HuH-7 (cell line): ENCODE measurements at regions not wholly inside any gene's neighbourhood (a gene's known extent, or its start where the extent isn't known, plus 50 kb on each side); places are given as distances from the start of the nearest gene placed in this dataset.
A peak's percentile ranks its signal among the peaks of the same experiment; 100 is the strongest.

Experiments
- DNase-seq: peaks from one replicate; pipeline ENCODE4 v3.0.0; 2011; ENCODE audit warnings: low spot score

- no peak for DNase-seq
Observed at GRCh38 chr15:53305101-53305500, 454.4 kb downstream of the WDR72 start.

GRCh38 chr15:53297828-53298227, 461.6 kb downstream of the WDR72 start:
- no peak for DNase-seq

DNA sequence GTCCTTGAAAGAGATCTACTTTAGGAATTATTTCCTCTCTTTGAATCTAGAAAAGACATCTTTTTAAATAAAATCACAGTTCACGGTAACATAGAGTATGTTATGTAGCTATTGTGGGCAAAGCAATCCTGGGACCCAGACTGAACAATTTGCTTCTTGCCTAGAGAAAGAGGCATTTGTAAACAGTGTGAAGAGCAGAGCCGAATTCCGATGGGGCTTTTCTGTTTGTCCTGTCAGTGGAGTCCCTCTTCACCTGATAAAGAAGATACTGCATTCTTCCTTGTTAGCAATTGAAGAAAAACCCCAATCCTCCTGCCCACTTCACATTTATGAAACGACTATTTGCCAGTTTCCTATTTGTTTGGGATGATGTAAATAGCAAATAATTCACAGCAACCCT, 462.9 kb downstream of the WDR72 start:
- no peak for DNase-seq

DNA sequence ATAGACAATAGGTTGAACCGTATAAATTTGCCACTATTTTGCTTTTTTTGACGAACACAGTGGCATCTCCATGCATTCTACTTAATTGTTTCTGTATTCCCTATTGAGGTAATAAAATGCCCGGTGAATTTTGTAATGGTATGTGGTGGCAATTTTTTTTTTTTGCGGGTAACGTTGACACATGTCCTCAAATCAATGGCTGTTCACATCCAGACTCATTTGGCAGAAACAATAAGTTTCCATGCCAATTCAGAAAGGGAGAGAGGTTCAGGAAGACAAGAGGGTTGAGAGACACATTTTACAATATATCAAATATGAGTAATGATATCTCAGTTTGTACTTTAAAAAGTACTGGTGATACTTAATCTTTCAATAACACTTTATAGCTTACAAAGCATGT, 463.9 kb downstream of the WDR72 start:
- no peak for DNase-seq

DNA sequence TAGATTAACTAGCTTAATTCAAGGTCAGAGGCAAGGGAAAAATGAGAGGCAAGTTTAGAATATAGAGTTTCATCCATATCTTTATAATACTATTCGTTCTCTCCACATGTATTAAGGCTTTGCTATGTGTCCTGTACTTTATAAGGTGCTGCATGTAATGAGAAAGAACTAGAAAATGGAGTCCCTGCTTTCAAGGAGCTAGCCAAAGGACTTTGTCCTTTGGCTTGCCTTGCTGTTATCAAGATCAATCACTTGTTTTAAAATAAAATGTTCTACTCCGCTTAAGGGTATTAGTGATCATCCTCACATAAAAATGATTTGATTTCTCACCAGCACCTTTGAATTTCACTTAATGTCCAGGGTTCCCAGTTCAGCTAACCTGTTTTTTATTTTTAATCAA, 470.9 kb downstream of the WDR72 start:
- DNase-seq, result no peak

DNA sequence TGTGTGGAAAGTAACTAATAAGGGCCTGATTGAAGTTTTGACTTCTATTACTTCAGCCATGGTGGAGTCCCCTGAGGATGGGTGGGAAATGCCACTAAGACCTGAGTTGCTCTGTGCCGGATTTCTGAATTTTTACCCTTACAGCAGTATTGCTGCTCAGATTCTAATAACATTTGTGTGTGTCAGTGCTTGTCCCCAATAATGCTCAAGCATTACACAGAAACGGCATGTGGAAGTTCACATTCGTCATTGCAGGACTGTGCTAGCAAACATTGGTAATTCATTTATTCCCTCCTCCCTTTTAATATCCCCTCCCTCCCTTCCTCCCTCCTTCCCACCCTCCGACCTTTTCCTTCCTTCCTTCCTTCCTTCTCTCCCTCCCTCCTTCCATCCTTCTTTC, 484.5 kb upstream of the ONECUT1 start:
- no peak for DNase-seq

- DNase-seq, result no peak
Observed at GRCh38 chr15:53272116-53272515, 482.0 kb upstream of the ONECUT1 start.

- DNase-seq, result no peak
Observed at GRCh38 chr15:53266176-53266575, 476.0 kb upstream of the ONECUT1 start.

DNA sequence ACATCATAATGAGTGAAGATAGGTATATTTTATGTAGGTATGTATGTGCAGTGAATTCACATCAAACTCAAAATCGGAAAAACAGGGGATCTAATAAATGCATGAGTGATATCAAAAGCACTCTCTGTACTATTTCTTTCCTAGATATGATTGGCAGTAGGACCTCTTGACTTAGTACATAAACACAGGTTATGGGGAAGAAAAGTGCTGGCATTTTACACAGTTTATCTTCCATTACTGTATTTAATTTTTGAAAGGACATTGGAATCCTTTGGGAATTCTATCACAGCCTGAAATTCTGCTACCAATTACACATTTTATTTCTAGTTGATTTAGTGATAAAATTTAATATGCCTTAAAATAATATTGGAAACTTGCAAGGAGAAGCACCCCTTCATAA, 470.5 kb upstream of the ONECUT1 start:
- DNase-seq, result no peak

GRCh38 chr15:53256457-53256856, 466.3 kb upstream of the ONECUT1 start:
- DNase-seq, result no peak

GRCh38 chr15:53256043-53256442, 465.9 kb upstream of the ONECUT1 start:
- no peak for DNase-seq

GRCh38 chr15:53251996-53252395, 461.9 kb upstream of the ONECUT1 start:
- peak; percentile 30 for DNase-seq

DNA sequence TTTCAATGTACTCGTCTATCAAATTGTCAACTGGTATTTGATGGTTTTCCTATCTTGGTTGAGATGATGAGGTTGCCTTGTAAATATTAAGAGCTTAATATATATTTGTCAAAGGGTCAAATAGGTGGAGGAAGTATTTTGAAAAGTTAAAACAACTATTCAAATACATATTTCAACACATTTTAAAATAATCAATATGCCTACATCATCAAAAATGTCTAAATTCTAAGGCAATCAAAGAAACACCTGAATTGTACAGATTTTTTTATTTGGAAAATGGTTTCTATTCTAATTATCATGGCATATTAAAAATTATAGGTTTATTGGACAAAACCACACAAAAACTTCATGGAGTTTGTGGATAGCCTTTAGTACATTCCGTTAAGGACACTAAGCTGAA, 461.4 kb upstream of the ONECUT1 start:
- no peak for DNase-seq

- DNase-seq, result no peak
Observed at GRCh38 chr15:53247041-53247708, 457.0 kb upstream of the ONECUT1 start.

DNA sequence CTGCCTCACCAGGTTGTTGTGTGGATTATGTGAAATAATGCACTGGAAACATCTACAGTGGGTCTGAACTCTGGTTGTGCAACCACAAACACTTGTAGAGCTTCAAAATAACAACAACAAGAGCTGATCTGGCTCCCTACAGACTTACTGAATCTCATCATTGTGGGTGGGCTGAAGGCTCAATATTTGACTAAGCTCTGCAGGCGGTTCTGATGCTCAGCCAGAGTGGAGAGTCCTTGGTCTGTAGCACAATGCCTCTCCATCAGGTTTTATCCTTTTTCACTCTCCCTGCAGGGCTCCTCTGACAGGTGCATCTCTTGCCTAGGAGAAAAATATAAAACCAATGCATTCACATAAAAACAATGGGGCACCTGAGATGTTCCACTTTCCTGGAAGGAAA, 456.3 kb upstream of the ONECUT1 start:
- no peak for DNase-seq

DNA sequence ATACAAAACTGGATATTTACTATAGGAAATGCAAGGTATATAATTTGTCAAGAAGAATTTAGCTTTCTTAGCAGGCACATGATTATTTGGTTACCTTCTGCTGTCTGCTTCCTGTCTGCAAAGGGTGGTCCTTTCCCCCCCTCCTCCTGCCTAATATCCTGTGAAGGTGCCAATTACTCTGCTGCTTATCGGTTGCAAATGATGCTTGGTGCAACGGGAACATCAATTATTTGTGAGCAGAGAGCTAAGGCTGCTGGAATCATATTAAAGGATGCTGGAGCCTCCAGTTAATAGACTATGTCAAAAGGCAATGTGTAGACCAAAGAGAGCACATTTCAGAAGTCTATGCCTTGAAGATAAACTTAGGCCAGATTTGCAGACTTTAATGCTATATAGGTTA, 443.7 kb upstream of the ONECUT1 start:
- DNase-seq, result no peak

- DNase-seq, result no peak
Observed at GRCh38 chr15:53230473-53230872, 440.3 kb upstream of the ONECUT1 start.

GRCh38 chr15:53226559-53226958, 436.4 kb upstream of the ONECUT1 start:
- DNase-seq, result no peak

DNA sequence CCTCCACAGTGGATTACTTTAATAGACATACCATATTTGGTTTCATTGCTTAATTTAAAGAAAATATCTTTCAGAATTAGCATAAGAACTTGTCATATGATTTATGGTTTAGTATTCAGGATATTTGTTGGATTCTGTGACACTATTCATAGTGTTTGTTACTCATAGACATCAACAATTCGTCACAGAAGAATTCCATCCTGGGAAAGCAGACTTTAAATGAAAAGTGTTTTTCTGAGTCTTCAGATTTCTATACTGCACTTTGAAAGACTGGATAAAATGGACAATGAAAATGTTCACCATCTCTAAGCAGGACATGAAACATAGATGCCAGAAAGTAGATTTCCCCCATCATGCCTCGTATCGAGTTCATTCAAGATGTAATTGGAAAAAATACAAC, 435.6 kb upstream of the ONECUT1 start:
- no peak for DNase-seq

DNA sequence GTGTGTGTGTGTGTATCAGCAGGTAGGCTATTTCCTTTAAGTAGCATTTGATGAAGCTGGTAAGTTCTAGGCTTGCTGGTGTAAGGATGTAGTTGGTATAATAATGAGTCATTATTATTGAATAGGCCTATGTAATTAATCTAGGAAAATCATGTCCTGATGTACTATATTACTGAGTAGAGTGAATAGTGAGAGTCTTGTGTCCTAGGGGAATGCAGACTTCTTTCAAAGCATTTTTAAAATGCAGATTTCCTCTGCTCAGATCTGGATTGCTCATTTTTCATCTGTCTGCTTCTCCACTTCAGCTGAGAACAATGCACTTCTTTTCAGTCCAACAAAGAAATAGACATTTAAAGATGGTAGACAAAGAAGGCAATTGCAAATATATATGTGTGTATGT, 434.2 kb upstream of the ONECUT1 start:
- no peak for DNase-seq

- DNase-seq, result no peak
Observed at GRCh38 chr15:53223815-53224214, 433.7 kb upstream of the ONECUT1 start.

DNA sequence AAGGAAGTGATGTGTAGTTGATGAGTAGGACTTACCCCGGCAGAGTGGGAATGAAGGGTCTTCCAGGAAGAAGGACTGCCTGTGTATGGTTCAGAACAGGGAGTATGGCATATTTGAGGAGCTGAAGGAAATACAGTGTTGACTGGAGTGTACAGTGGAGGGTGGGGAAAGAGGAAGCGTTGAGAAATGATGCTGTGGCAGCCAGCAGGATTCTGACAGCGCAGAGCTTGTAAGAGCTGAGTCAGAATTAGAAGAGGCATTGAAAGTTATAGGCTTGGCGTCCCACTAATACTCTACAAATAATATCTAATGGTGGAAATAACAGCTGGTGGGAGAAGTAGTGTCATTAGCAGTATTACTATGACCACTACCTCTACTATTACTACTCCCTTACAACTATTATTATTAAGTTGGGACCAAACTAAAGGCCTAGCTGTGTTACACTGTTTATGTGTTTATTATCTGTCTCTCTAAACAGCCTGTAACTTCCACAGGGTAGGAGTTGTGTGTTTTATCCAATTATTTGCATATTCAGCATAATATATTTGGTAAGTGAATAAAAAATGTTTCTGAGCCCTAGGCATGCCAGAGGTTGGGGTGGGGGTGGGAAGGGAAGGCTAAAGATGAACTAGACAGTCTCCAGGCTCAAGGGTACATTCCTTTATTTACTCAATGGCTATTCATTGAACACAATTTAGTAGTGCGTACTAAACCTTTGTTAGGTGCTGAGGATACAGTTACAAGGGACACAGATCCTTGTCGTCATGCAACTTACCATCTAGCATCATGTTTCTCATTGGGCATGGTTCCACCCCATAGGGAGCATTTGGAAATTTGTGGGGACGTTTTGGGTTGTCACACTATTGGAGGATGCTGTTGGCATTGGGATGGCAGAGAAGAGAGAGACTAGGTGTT, 428.8 kb upstream of the ONECUT1 start:
- DNase-seq, result peak; percentile 22

DNA sequence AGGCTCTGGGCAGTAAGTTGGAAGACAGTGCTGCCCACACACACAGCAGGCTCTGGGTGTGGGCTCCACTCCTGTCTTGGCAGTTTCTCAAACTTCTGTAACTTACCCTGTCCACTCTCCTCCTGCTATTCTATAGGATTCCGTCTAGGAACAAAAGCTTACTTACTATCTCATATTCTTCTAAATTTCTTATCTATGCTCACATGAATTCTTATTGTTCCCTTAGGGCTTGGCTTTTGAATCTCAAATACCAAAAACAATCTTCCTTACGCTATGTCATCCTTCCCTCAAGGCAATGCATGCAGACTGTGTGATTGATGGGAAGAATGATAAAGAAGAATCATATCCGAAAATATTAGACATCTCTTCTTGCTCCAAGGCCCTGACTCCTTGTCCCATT, 425.9 kb upstream of the ONECUT1 start:
- no peak for DNase-seq

DNA sequence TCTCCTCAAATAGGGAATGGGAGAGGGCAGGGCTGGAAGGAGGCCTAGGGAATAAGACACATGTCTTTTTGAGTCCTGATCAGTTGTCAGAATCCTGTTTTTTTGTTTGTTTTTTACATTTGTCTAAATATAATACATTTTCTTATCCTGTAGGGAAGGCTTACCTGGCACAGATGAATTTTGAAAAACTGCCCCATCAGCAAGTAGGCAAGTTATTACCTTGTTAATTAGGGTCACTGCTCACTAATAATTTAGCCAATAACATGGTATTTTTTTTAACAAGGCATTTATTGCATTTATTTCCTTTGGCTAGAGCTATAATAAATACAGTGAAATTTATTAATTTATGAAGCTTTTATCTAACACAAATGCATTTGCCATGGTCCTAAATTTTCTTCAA, 423.2 kb upstream of the ONECUT1 start:
- no peak for DNase-seq
